BLaER1 treated with 17β-estradiol and CSF1 and Interleukin-3, amounts not matched to agents 10 nM and 100 nM (cell line): ENCODE measurements at regions not wholly inside any gene's neighbourhood (a gene's known extent, or its start where the extent isn't known, plus 50 kb on each side); places are given as distances from the start of the nearest gene placed in this dataset.
A peak's percentile ranks its signal among the peaks of the same experiment; 100 is the strongest.

Source experiments
- H3K27ac ChIP-seq, 11 experiments: shearing (Covaris generic); formaldehyde crosslinking; 2 replicates each; pipeline ENCODE4 v1.8.1; 2022
- H3K27me3 ChIP-seq, 11 experiments: shearing (Covaris generic); formaldehyde crosslinking; 2 replicates each; pipeline ENCODE4 v1.8.1; 2022
- H3K36me3 ChIP-seq, 11 experiments: shearing (Covaris generic); formaldehyde crosslinking; 2 replicates each; pipeline ENCODE4 v1.8.1; 2022
- H3K4me1 ChIP-seq, 10 experiments: shearing (Covaris generic); formaldehyde crosslinking; 2 replicates each; pipeline ENCODE4 v1.8.1; 2022
- H3K4me2 ChIP-seq, 11 experiments: shearing (Covaris generic); formaldehyde crosslinking; 2 replicates each; pipeline ENCODE4 v1.8.1; 2022
- H3K4me3 ChIP-seq, 10 experiments: shearing (Covaris generic); formaldehyde crosslinking; 2 replicates each; pipeline ENCODE4 v1.8.1; 2022
- H3K9ac ChIP-seq, 11 experiments: shearing (Covaris generic); formaldehyde crosslinking; 2 replicates each; pipeline ENCODE4 v1.8.1; 2022
- H3K9me3 ChIP-seq, 11 experiments: shearing (Covaris generic); formaldehyde crosslinking; replicated peaks in 1 of 11; 2 replicates each; pipeline ENCODE4 v1.8.1; 2022
- H4K20me1 ChIP-seq, 11 experiments: shearing (Covaris generic); formaldehyde crosslinking; 2 replicates each; pipeline ENCODE4 v1.8.1; 2022
- Cebpa-rat ChIP-seq, 11 experiments: shearing (Covaris generic); IDR thresholded peaks; 2 replicates each; pipeline ENCODE4 v1.8.1; 2022

- no peaks in the 10 kb centered on the region for H4K20me1 ChIP-seq
- H3K36me3 ChIP-seq = no peaks in the 10 kb centered on the region
- no peak overlapping the region for H3K4me3 ChIP-seq
- TF ChIP-seq Cebpa-rat (IDR thresholded peaks at IDR 0.05) = no peak
- H3K4me1 ChIP-seq = no peaks in the 10 kb centered on the region
- no peaks in the 10 kb centered on the region for H3K27me3 ChIP-seq
- no peak overlapping the region for H3K27ac ChIP-seq
- no peak overlapping the region for H3K9ac ChIP-seq
- peaks cover 0 to 7% (median 0%) of the 10 kb centered on the region in 11 experiments; a peak in 3 of 22 replicates for H3K9me3 ChIP-seq
- no peak overlapping the region for H3K4me2 ChIP-seq
These were observed 1395.5 kb downstream of the PLA2G4A start for GRCh38 chr1:188224263-188224662.

- Histone ChIP-seq H3K36me3 (no peaks in the 10 kb centered on the region), H3K9me3 (peaks cover 0 to 7% (median 0%) of the 10 kb centered on the region in 11 experiments; a peak in 3 of 22 replicates), H3K27me3 (no peaks in the 10 kb centered on the region), H3K4me2 (no peak overlapping the region), H4K20me1 (no peaks in the 10 kb centered on the region), H3K27ac (no peak overlapping the region), H3K9ac (no peak overlapping the region), H3K4me3 (no peak overlapping the region), H3K4me1 (no peaks in the 10 kb centered on the region)
- TF ChIP-seq Cebpa-rat (IDR thresholded peaks at IDR 0.05) = no peak
These were observed 1397.2 kb downstream of the PLA2G4A start for GRCh38 chr1:188225975-188226374.

- H4K20me1 ChIP-seq = no peaks in the 10 kb centered on the region
- no peaks in the 10 kb centered on the region for H3K27me3 ChIP-seq
- H3K36me3 ChIP-seq = no peaks in the 10 kb centered on the region
- no peaks in the 10 kb centered on the region for H3K4me1 ChIP-seq
- H3K9me3 ChIP-seq = peaks cover 0 to 7% (median 0%) of the 10 kb centered on the region in 11 experiments; a peak in 3 of 22 replicates
- no peak overlapping the region for H3K9ac ChIP-seq
- H3K4me2 ChIP-seq = no peak overlapping the region
- H3K4me3 ChIP-seq = no peak overlapping the region
- no peak for TF ChIP-seq Cebpa-rat (IDR thresholded peaks at IDR 0.05)
- no peak overlapping the region for H3K27ac ChIP-seq
These were observed 1399.9 kb downstream of the PLA2G4A start for GRCh38 chr1:188228623-188229022.

- Histone ChIP-seq H3K9me3 (no peaks in the 10 kb centered on the region), H4K20me1 (no peaks in the 10 kb centered on the region), H3K4me2 (0 out of 22 replicates have a peak overlapping the region, but pooled peaks of 1 of the 11 experiments have one; percentile 19), H3K36me3 (no peaks in the 10 kb centered on the region), H3K27ac (no peak overlapping the region), H3K27me3 (no peaks in the 10 kb centered on the region), H3K4me3 (no peak overlapping the region), H3K4me1 (peaks cover 5 to 31% (median 16%) of the 10 kb centered on the region in 10 experiments; a peak in 18 of 20 replicates), H3K9ac (no peak overlapping the region)
- no peak for TF ChIP-seq Cebpa-rat (IDR thresholded peaks at IDR 0.05)
These were observed 1409.0 kb downstream of the PLA2G4A start for GRCh38 chr1:188237573-188238348.

- no peak for TF ChIP-seq Cebpa-rat (IDR thresholded peaks at IDR 0.05)
- Histone ChIP-seq H3K9me3 (no peaks in the 10 kb centered on the region), H3K4me3 (no peak overlapping the region; a peak in 1 of 20 replicates), H3K36me3 (no peaks in the 10 kb centered on the region), H3K4me1 (peaks cover 5 to 31% (median 16%) of the 10 kb centered on the region in 10 experiments; a peak in 18 of 20 replicates), H3K27ac (peak overlapping the region; percentile 52 to 79 (median 72); a peak in 20 of 22 replicates), H3K27me3 (no peaks in the 10 kb centered on the region), H3K9ac (peak overlapping the region in 5 of 11 experiments; percentile 25 to 51 (median 31); a peak in 8 of 22 replicates), H3K4me2 (peak overlapping the region; percentile 40 to 83 (median 51); a peak in 20 of 22 replicates), H4K20me1 (no peaks in the 10 kb centered on the region)
These were observed 1412.1 kb downstream of the PLA2G4A start for GRCh38 chr1:188240772-188241406.

- Histone ChIP-seq H3K27ac (peak overlapping the region in 8 of 11 experiments; percentile 57 to 79 (median 74); a peak in 13 of 22 replicates), H3K4me2 (peak overlapping the region in 7 of 11 experiments; percentile 43 to 83 (median 54); a peak in 7 of 22 replicates), H3K27me3 (no peaks in the 10 kb centered on the region), H3K9ac (no peak overlapping the region), H3K4me3 (no peak overlapping the region), H3K9me3 (no peaks in the 10 kb centered on the region), H3K36me3 (no peaks in the 10 kb centered on the region), H4K20me1 (no peaks in the 10 kb centered on the region), H3K4me1 (peaks cover 5 to 31% (median 16%) of the 10 kb centered on the region in 10 experiments; a peak in 18 of 20 replicates)
- TF ChIP-seq Cebpa-rat (IDR thresholded peaks at IDR 0.05) = no peak
These were observed 1412.9 kb downstream of the PLA2G4A start for GRCh38 chr1:188241629-188242028.

- Histone ChIP-seq H4K20me1 (no peaks in the 10 kb centered on the region), H3K36me3 (no peaks in the 10 kb centered on the region), H3K9me3 (no peaks in the 10 kb centered on the region), H3K27ac (no peak overlapping the region), H3K4me3 (no peak overlapping the region), H3K4me1 (peaks cover 5 to 23% (median 16%) of the 10 kb centered on the region in 10 experiments; a peak in 18 of 20 replicates), H3K9ac (no peak overlapping the region), H3K27me3 (no peaks in the 10 kb centered on the region), H3K4me2 (no peak overlapping the region)
- no peak for TF ChIP-seq Cebpa-rat (IDR thresholded peaks at IDR 0.05)
These were observed 1414.7 kb downstream of the PLA2G4A start for GRCh38 chr1:188243456-188243855.

- no peak overlapping the region for H3K4me2 ChIP-seq
- no peak for TF ChIP-seq Cebpa-rat (IDR thresholded peaks at IDR 0.05)
These were observed 1415.9 kb downstream of the PLA2G4A start for GRCh38 chr1:188244681-188245080.

GRCh38 chr1:188247255-188247654 lies 1418.5 kb downstream of the PLA2G4A start:
- H3K4me1 ChIP-seq = peaks cover 0 to 9% (median 0%) of the 10 kb centered on the region in 10 experiments; a peak in 5 of 20 replicates
- no peak overlapping the region for H3K9ac ChIP-seq
- no peaks in the 10 kb centered on the region for H3K9me3 ChIP-seq
- H3K4me2 ChIP-seq = no peak overlapping the region
- H3K4me3 ChIP-seq = no peak overlapping the region
- no peaks in the 10 kb centered on the region for H3K27me3 ChIP-seq
- no peaks in the 10 kb centered on the region for H3K36me3 ChIP-seq
- H3K27ac ChIP-seq = no peak overlapping the region
- TF ChIP-seq Cebpa-rat (IDR thresholded peaks at IDR 0.05) = no peak
- H4K20me1 ChIP-seq = no peaks in the 10 kb centered on the region

More at GRCh38 chr1:188244681-188245080, 1415.9 kb downstream of the PLA2G4A start:
- H3K36me3 ChIP-seq = no peaks in the 10 kb centered on the region
- no peak overlapping the region for H3K4me3 ChIP-seq
- peaks cover 5 to 27% (median 16%) of the 10 kb centered on the region in 10 experiments; a peak in 18 of 20 replicates for H3K4me1 ChIP-seq
- no peaks in the 10 kb centered on the region for H4K20me1 ChIP-seq
- H3K9ac ChIP-seq = no peak overlapping the region
- no peaks in the 10 kb centered on the region for H3K9me3 ChIP-seq
- no peak overlapping the region for H3K27ac ChIP-seq
- H3K27me3 ChIP-seq = no peaks in the 10 kb centered on the region
